SU-DHL-6 (cell line): ENCODE measurements at regions not wholly inside any gene's neighbourhood (a gene's known extent, or its start where the extent isn't known, plus 50 kb on each side); places are given as distances from the start of the nearest gene placed in this dataset.

Experiments used
- H2AFZ ChIP-seq: fragments of 200-600 bp; sonication (generic); 2 replicates; pipeline ENCODE4 v1.6.1; 2014; ENCODE audit warnings: low read depth, mild to moderate bottlenecking, moderate library complexity, mixed read lengths, antibody characterized with exemption, low read length; ENCODE audit not compliant: severe bottlenecking
- H3F3A ChIP-seq: fragments of 200-600 bp; shearing (Covaris generic); 2 replicates; pipeline ENCODE4 v1.6.0; 2016; ENCODE audit warnings: antibody characterized with exemption, mild to moderate bottlenecking; ENCODE audit not compliant: insufficient read depth
- H3K27ac ChIP-seq: fragments of 200-600 bp; sonication (generic); 2 replicates; pipeline ENCODE4 v1.5.1; 2016; ENCODE audit warnings: low read depth, mild to moderate bottlenecking, low read length, moderate library complexity, mixed read lengths
- H3K27me3 ChIP-seq: fragments of 200-600 bp; sonication (generic), shearing (Covaris generic); 2 replicates; pipeline ENCODE4 v1.6.0; 2014; ENCODE audit warnings: mild to moderate bottlenecking, low read length
- H3K36me3 ChIP-seq: fragments of 200-600 bp; sonication (generic); 2 replicates; pipeline ENCODE4 v1.6.1; 2014; ENCODE audit warnings: mild to moderate bottlenecking, low read length, mixed read lengths
- H3K4me2 ChIP-seq: fragments of 300-600, 200-600 bp; shearing (Covaris generic), sonication (generic); 2 replicates; pipeline ENCODE4 v1.6.0; 2014; ENCODE audit warnings: low read length, low read depth, mild to moderate bottlenecking; ENCODE audit not compliant: poor library complexity, severe bottlenecking
- H3K4me3 ChIP-seq: fragments of 200-600 bp; sonication (generic); 2 replicates; pipeline ENCODE4 v1.5.1; 2014; ENCODE audit warnings: antibody characterized with exemption, low read length, mild to moderate bottlenecking, mixed read lengths; ENCODE audit not compliant: insufficient read depth, poor library complexity, severe bottlenecking
- H3K79me2 ChIP-seq: fragments of 200-600 bp; sonication (generic); 2 replicates; pipeline ENCODE4 v1.6.1; 2014; ENCODE audit warnings: mild to moderate bottlenecking, low read length, moderate library complexity; ENCODE audit not compliant: insufficient read depth
- H3K9ac ChIP-seq: fragments of 200-600 bp; sonication (generic); 2 replicates; pipeline ENCODE4 v1.7.0; 2014; ENCODE audit warnings: mild to moderate bottlenecking, low read length
- H3K9me2 ChIP-seq: fragments of 200-600 bp; sonication (generic); replicated peaks from 2 replicates; pipeline ENCODE4 v1.6.1; 2014; ENCODE audit warnings: low read length; ENCODE audit not compliant: insufficient read depth
- H3K9me3 ChIP-seq: fragments of 200-600 bp; sonication (generic); 2 replicates; pipeline ENCODE4 v1.6.1; 2014; ENCODE audit warnings: low read length, mixed read lengths; ENCODE audit not compliant: insufficient read depth
- H4K20me1 ChIP-seq: fragments of 200-600 bp; sonication (generic); 2 replicates; pipeline ENCODE4 v1.6.1; 2014; ENCODE audit warnings: low read depth, mild to moderate bottlenecking, antibody characterized with exemption, low read length, moderate library complexity, mixed read lengths
- CTCF ChIP-seq: fragments of 200-600 bp; sonication (generic); IDR thresholded peaks from one replicate; pipeline ENCODE4 v1.5.1; 2017; ENCODE audit warnings: antibody characterized with exemption, mild to moderate bottlenecking, low read length, moderate library complexity; ENCODE audit not compliant: insufficient read depth, poor library complexity, severe bottlenecking
- EZH2phosphoT487 ChIP-seq: fragments of 200-600 bp; sonication (generic), shearing (Covaris generic); conservative IDR thresholded peaks from 2 replicates; pipeline ENCODE4 v1.6.1; 2018; ENCODE audit warnings: mild to moderate bottlenecking, antibody characterized with exemption, low read length, moderate library complexity, mixed read lengths

GRCh38 chr11:15871904-15872626 lies 484.3 kb downstream of the SOX6 start:
- H3K9me3 ChIP-seq = no peaks in the 10 kb centered on the region
- H3K27me3 ChIP-seq = 0 out of 2 replicates have a peak, but pooled peaks cover 4% of the 10 kb centered on the region
- no peaks in the 10 kb centered on the region for H4K20me1 ChIP-seq
- H2AFZ ChIP-seq = no peak overlapping the region
- no peaks in the 10 kb centered on the region for H3F3A ChIP-seq
- TF ChIP-seq CTCF (no peak), EZH2phosphoT487 (no peak)
- no peaks in the 10 kb centered on the region for H3K36me3 ChIP-seq
- H3K4me2 ChIP-seq = no peak overlapping the region
- no peaks in the 10 kb centered on the region for H3K9me2 ChIP-seq
- no peaks in the 10 kb centered on the region for H3K79me2 ChIP-seq
- H3K27ac ChIP-seq = no peak overlapping the region
- H3K4me3 ChIP-seq = no peak overlapping the region
- no peak overlapping the region for H3K9ac ChIP-seq

- Histone ChIP-seq H4K20me1 (no peaks in the 10 kb centered on the region), H3K4me2 (no peak overlapping the region), H3K9ac (no peak overlapping the region), H3K79me2 (no peaks in the 10 kb centered on the region), H3K9me2 (no peaks in the 10 kb centered on the region), H2AFZ (no peak overlapping the region), H3K36me3 (no peaks in the 10 kb centered on the region), H3K9me3 (no peaks in the 10 kb centered on the region), H3K27me3 (0 out of 2 replicates have a peak, but pooled peaks cover 4% of the 10 kb centered on the region), H3F3A (no peaks in the 10 kb centered on the region), H3K4me3 (no peak overlapping the region), H3K27ac (no peak overlapping the region)
- TF ChIP-seq CTCF = no peak
- TF ChIP-seq EZH2phosphoT487 = no peak
Observed at GRCh38 chr11:15873501-15873900, 482.8 kb downstream of the SOX6 start.

GRCh38 chr11:15874704-15875103 lies 481.6 kb downstream of the SOX6 start:
- Histone ChIP-seq H3F3A (no peaks in the 10 kb centered on the region), H3K4me2 (no peak overlapping the region), H3K36me3 (no peaks in the 10 kb centered on the region), H4K20me1 (no peaks in the 10 kb centered on the region), H3K9me3 (no peaks in the 10 kb centered on the region), H3K27ac (no peak overlapping the region), H2AFZ (no peak overlapping the region), H3K9me2 (no peaks in the 10 kb centered on the region), H3K9ac (no peak overlapping the region), H3K4me3 (no peak overlapping the region), H3K27me3 (0 out of 2 replicates have a peak, but pooled peaks cover 4% of the 10 kb centered on the region), H3K79me2 (no peaks in the 10 kb centered on the region)
- TF ChIP-seq EZH2phosphoT487 (no peak), CTCF (no peak)
